Medulla oblongata (tissue), 1 donor: ENCODE measurements at regions not wholly inside any gene's neighbourhood (a gene's known extent, or its start where the extent isn't known, plus 50 kb on each side); places are given as distances from the start of the nearest gene placed in this dataset.
"Not testable (repeated sequence)": the region's sequence is repeated elsewhere in the genome, so short reads cannot be mapped to it uniquely, and the experiment has no call there.

ENCODE experiments used
- DNase-seq: peaks from one replicate; pipeline ENCODE4 v3.0.0-alpha.2; 2015; ENCODE audit errors: extremely low spot score

DNA sequence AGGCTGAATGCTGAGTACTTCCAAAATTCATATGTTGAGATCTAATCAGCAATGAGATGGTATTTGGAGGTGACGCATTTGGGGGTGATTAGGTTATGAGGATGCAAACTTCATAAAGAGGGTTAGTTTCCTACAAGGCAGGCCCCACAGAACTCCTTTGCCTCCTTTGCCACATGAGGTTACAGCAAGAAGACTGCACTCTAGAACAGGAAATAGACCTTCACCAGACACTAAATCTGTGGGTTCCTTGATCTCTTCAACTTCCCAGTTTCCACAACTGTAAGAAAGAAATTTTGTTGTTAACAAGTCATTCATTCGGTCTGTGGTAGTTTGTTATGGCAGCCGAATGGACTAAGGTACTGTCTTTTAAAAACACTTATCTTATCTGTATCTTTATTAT lies 681.9 kb upstream of the HS3ST1 start:
- no peak for DNase-seq

- not testable (repeated sequence) for DNase-seq
Observed at GRCh38 chr4:12109056-12109455, 680.4 kb upstream of the HS3ST1 start.

GRCh38 chr4:12105519-12105918 lies 676.8 kb upstream of the HS3ST1 start:
- DNase-seq = no peak

GRCh38 chr4:12089920-12090319 lies 661.2 kb upstream of the HS3ST1 start:
- DNase-seq = not testable (repeated sequence)

- no peak for DNase-seq
Observed at GRCh38 chr4:12084690-12085089, 656.0 kb upstream of the HS3ST1 start.

DNA sequence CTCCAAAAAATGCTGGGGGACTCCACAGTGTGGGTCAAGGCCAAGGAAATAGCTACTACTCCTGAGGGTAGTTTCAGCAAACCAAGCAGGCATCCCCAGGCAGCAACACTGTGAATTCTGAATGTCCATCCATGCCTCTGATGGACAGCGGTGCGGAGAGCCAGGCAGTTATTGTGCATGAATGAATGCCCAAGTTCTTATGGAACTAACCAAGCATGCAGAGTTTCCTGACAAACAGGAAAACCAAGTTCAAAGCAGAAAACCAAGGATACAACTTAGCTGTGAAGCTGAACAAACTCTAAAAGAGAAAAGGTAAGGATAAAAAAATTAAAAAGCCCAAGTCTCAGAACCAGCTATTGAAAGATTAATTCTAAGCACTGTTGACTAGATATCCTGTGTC lies 642.6 kb upstream of the HS3ST1 start:
- DNase-seq = no peak

DNA sequence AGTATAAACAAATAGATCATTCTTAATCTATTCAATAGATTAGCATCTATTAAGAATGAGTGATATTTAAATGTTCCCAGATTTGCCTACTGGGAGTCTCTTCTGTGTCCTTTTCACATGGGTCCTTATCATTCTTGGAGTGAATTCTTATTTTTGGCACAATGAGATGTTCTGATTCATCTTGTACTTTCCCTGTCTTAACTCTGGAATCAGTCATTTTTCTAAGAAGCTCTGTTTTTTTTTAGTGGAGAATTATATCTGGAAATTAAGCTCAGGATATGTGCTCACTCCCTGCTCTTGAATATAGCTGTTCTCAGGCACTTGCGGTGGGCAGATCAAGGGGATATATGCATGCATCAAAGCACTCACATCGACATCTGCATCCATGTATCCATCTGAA lies 625.3 kb upstream of the HS3ST1 start:
- DNase-seq = no peak

- no peak for DNase-seq
Observed at GRCh38 chr4:12053556-12053955, 624.9 kb upstream of the HS3ST1 start.

- DNase-seq = no peak
Observed at GRCh38 chr4:12050357-12050756, 621.7 kb upstream of the HS3ST1 start.

GRCh38 chr4:12042818-12043217 lies 614.1 kb upstream of the HS3ST1 start:
- no peak for DNase-seq

- peak; percentile 25 for DNase-seq
Observed at GRCh38 chr4:12041828-12042227, 613.1 kb upstream of the HS3ST1 start.

DNA sequence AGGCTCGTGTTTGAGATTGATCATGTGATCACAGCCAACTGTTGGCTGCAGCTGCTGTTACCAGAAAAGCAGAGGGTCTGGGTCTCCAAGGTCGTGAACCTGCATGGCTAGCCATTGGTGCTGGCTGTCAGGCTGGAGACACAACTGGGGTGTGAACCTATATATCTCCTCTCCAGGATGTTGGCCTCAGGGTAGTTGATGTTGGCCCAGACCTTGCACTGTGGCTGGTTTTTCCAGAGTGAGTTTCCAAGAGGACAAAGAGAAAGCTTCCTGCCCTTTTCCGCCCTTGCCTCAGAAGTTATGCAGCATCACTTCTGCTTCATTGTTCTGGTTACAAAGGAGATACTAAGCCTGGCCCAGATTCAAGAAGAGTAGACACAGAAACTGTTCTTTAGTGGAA lies 607.8 kb upstream of the HS3ST1 start:
- DNase-seq = no peak

DNA sequence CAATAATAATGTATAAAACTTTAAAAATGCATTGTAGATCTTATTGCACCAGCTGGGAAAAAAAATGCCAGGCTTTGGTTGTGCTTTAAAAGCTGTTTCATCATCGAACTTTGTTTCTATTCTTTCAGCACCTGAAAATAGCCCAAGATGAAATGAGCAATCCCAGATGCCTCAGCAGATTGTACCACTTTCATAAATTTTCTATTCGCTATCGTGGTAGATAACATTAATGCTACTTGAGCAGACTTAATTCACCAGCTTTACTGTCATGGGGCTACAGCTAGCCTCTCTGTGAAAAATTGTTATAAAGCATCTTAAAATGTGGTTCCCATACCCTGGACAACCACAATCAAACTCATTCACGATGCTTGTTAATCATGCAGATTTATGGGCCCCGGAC lies 599.6 kb upstream of the HS3ST1 start:
- DNase-seq = no peak

GRCh38 chr4:12022409-12022808 lies 593.7 kb upstream of the HS3ST1 start:
- DNase-seq = no peak

DNA sequence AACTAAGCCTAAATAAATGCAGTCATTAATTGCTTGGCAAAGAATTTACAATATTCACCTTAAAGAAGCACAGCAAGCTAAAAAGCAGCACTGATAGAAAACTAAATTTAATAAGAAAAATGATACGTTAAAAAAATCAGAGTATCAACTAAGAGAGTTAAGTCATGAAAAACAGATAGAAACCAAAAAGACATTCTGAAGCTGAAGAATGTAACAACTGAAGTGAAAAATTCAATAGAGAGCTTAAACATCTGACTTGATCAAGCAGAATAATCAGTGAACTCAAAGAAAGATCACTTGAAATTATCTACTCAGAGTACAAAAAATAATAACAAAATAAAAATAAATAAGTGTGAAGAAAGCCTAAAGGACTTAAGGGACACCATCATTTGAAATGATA lies 588.0 kb upstream of the HS3ST1 start:
- no peak for DNase-seq

- no peak for DNase-seq
Observed at GRCh38 chr4:12005471-12005870, 576.8 kb upstream of the HS3ST1 start.

DNA sequence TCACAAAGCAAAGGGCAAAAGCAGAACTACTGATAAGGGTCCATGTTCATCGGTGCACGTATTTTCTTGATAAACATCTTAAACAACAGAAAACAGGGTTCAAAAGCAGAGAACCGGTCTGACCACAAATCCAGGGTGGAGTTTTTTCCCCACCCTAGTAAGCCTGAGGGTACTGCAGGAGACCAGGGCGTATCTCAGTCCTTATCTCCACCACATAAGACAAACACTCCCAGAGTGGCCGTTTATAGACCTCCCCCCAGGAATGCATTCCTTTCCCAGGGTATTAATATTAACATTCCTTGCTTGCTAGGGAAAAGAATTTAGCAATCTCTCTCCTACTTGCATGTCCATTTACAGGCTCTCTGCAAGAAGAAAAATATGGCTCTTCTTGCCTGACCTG lies 567.9 kb upstream of the HS3ST1 start:
- DNase-seq = not testable (repeated sequence)

DNA sequence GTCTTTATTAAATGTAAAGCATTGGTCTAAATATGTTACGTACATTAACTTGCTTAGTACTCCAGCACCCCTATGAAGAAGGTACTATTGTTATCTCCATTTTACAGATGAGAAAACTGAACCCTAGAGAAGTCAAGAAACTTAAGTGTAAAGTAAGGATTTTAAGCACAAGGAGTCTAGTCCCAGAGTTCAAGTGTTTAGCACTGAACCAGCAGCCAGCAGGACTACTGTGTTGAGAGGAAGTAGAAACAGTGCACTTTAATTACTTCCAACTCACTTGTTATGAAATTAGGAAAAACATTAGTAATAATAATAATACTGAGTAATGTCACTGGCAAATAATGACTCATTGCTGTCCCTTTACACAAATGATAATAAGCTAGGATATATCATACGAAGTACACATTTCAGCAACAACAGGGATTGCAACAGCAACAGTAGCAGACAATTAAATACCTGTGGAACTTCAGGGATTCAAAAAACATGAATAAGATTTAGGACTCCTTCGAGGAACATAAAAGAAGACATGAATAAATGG lies 548.1 kb upstream of the HS3ST1 start:
- DNase-seq = no peak

- DNase-seq = no peak
Observed at GRCh38 chr4:11973270-11973669, 544.6 kb upstream of the HS3ST1 start.

DNA sequence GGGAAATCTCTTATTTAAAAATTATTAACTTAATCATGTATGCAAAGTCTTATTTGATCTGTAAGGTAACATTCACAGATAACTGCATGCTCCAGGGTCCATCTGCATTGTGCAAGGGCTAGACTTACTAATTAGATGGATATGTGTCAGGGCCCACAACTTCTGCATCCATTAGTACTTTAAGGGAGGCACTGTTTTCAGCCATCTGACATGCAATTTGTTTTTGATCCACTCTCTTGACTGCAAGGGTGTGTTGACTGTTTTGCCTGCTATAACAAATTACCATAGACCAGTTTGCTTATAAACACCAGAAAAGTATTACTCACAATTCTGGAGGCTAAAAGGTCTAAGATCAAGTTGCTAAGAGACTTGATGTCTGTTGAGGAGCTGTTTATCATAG lies 542.1 kb upstream of the HS3ST1 start:
- no peak for DNase-seq

GRCh38 chr4:11966782-11967181 lies 538.1 kb upstream of the HS3ST1 start:
- DNase-seq = no peak

- peak; percentile 52 for DNase-seq
Observed at GRCh38 chr4:11954093-11954492, 525.4 kb upstream of the HS3ST1 start.

DNA sequence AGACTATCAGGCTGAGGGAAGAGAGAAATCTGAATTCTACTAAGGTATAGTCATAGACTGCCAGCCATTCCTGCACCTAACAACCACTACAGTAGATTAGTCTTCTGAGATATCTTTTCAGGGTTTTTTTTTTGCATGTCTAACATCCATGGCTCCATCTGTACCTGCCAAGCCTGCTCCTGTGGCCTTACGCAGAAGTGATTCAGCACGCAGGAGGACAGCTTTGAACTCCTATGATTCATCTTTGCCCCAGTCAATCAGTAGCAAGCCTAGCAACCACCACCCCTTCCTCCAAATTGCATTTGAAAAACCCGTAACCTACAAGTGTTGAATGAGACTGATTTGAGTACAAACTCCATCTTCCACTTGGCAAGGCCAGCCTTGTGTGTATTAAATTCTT lies 520.7 kb upstream of the HS3ST1 start:
- DNase-seq = no peak

DNA sequence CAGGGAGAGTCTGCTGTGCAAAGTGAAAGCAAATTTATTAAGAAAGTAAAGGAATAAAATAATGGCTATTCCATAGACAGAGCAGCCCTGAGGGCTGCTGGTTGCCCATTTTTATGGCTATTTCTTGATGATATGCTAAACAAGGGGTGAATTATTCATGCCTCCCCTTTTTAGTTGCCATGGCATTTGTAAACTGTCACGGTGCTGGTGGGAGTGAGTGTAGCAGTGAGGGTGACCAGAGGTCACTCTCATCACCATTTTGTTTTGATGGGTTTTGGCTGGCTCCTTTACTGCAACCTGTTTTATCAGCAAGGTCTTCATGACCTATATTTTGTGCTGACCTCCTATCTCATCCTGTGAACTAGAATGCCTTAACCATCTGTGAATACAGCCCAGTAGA lies 518.9 kb upstream of the HS3ST1 start:
- DNase-seq = not testable (repeated sequence)

DNA sequence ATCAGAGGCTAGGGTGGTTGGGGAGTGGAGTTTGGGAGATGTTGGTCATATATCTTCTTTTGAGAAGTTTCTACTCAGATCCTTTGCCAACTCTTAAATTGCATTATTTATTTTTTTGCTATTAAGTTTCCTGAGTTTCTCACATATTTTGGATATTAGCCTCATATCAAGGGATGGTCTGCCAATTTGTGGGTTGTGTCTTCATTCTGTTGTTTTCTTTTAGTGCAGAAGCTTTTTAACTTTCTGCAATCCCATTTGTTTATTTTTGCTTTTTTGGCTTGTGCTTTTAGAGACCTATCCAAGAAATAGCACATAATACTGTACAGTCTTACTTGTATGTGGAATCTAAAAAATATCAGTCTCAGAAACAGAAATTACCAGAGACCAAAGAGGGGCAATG lies 509.2 kb upstream of the HS3ST1 start:
- no peak for DNase-seq
